GM12891 (cell line): ENCODE measurements at regions not wholly inside any gene's neighbourhood (a gene's known extent, or its start where the extent isn't known, plus 50 kb on each side); places are given as distances from the start of the nearest gene placed in this dataset.

Experiments used
- DNase-seq: peaks from one replicate; pipeline ENCODE4 v3.0.0; 2011; ENCODE audit warnings: low spot score; ENCODE audit not compliant: insufficient read length
- FAIRE-seq: peaks from 2 replicates; lab custom pipeline; 2011; peaks lifted over from hg19 to GRCh38; lab: Jason Lieb, UNC
- PAX5 ChIP-seq: IDR thresholded peaks from 2 replicates; pipeline ENCODE4 v1.6.1; 2011; ENCODE audit warnings: low read length, moderate library complexity, mild to moderate bottlenecking; ENCODE audit not compliant: insufficient read depth, severe bottlenecking
- POLR2A ChIP-seq: IDR thresholded peaks from 2 replicates; pipeline ENCODE4 v1.6.1; 2011; ENCODE audit warnings: low read depth, low read length, control low read depth
- POLR2AphosphoS5 ChIP-seq: IDR thresholded peaks from 2 replicates; pipeline ENCODE4 v1.6.1; 2011; ENCODE audit warnings: low read depth, low read length, control low read depth
- POU2F2 ChIP-seq: IDR thresholded peaks from 2 replicates; pipeline ENCODE4 v1.6.1; 2011; ENCODE audit warnings: low read depth, mild to moderate bottlenecking, control low read depth, low read length, moderate library complexity
- SPI1 ChIP-seq: IDR thresholded peaks from 2 replicates; pipeline ENCODE4 v1.6.1; 2011; ENCODE audit warnings: low read depth, low read length, control low read depth
- TAF1 ChIP-seq: IDR thresholded peaks from 2 replicates; pipeline ENCODE4 v1.6.1; 2011; ENCODE audit warnings: low read depth, low read length, control low read depth

- DNase-seq (no peak), FAIRE-seq (no peak)
- TF ChIP-seq TAF1, result no peak
- no peak for TF ChIP-seq PAX5
- no peak for TF ChIP-seq POLR2AphosphoS5
- TF ChIP-seq SPI1, result no peak
Measured at GRCh38 chr18:27577752-27578151, 392.6 kb upstream of the CHST9 start.

- FAIRE-seq, result no peak
- TF ChIP-seq POU2F2 (no peak), PAX5 (no peak), SPI1 (no peak), POLR2AphosphoS5 (no peak), POLR2A (no peak), TAF1 (no peak)
- DNase-seq, result no peak
Measured at GRCh38 chr18:27577265-27577664, 392.2 kb upstream of the CHST9 start.

DNA sequence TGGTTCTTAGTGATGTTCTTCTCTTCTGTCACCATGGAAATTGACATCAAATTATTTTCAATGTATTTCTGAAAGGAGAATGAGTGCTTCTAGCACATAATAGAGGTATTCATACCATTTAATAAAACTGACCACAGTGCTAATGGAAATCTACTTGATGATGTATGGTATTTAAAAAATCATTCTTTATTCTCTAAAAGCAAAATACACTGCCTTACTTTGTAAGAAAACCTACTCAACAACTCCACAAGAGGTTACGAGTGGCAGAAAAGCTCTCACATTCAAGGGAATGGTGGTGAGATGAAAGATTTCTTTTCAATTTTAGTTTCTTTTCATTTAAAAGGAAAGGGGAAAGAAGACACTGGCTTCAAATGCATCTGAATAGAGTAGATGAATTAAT lies 382.3 kb upstream of the CHST9 start:
- DNase-seq (no peak), FAIRE-seq (no peak)
- TF ChIP-seq TAF1 (no peak), PAX5 (no peak), POLR2AphosphoS5 (no peak), POLR2A (no peak), POU2F2 (no peak), SPI1 (no peak)

DNA sequence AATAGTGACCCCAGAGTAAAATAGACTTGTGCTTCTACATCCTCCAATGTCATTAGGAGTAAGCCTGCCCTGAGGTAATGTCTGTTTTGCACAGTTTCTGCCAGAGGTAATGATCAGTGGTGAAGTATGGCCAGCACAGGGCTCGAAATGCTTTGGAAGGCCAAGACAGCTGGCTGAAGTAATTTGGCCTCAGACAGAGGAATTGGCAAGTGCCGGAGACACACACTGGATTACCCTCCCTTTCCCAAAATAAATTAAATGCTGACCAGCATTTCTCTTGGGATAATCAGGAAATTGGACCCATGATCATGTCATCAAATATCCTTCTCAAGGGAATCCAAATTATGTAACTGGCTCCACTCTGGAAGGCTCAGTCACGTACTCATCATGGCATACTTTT lies 379.0 kb upstream of the CHST9 start:
- FAIRE-seq, result no peak

DNA sequence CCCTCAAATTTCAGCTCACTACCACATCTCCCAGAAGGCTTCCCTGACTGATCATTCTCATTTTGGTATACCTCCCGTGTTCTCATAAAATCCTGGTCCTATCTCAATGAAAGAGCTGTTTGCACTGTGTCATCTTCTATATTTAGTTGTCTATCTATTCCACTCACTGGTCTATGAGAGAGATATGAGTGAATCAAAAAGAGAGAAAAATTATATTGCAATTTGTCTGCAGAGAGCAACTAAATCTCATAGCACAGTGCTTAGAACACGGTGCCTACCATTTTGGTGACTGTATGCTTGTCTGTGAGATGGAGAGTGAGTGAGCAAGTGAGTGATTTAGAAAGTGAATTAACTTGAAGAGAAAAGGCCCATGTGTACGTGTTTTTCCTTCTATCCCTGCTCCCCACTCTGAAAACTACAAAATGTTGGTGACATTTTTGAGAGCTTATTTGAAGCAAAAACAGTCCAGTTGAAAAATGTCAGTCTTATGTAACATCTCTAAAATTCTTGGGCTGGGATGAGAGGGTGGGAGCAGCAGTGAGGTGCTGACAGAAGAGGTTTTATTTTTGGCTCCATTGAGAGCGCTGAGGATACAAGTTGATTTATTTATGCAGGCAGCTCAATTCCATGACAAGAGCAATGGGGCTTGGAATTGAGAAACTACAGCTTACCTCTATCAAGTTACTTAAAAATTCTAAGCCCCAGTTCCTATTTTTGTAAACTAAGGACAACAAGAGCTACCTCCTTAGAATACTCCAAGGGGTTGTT lies 373.5 kb upstream of the CHST9 start:
- FAIRE-seq (no peak), DNase-seq (no peak)

More for the DNA sequence above, 379.0 kb upstream of the CHST9 start:
- DNase-seq, result no peak
- TF ChIP-seq POU2F2, result no peak
- TF ChIP-seq POLR2AphosphoS5, result no peak
- no peak for TF ChIP-seq TAF1
- no peak for TF ChIP-seq SPI1
- TF ChIP-seq PAX5, result no peak
- TF ChIP-seq POLR2A, result no peak

GRCh38 chr18:27556741-27557140 lies 371.6 kb upstream of the CHST9 start:
- DNase-seq (no peak), FAIRE-seq (no peak)
- TF ChIP-seq PAX5 (no peak), TAF1 (no peak), POU2F2 (no peak), POLR2A (no peak), POLR2AphosphoS5 (no peak), SPI1 (no peak)

More for the DNA sequence above, 373.5 kb upstream of the CHST9 start:
- TF ChIP-seq POLR2AphosphoS5 (no peak), PAX5 (no peak), POLR2A (no peak), SPI1 (no peak), TAF1 (no peak), POU2F2 (no peak)

DNA sequence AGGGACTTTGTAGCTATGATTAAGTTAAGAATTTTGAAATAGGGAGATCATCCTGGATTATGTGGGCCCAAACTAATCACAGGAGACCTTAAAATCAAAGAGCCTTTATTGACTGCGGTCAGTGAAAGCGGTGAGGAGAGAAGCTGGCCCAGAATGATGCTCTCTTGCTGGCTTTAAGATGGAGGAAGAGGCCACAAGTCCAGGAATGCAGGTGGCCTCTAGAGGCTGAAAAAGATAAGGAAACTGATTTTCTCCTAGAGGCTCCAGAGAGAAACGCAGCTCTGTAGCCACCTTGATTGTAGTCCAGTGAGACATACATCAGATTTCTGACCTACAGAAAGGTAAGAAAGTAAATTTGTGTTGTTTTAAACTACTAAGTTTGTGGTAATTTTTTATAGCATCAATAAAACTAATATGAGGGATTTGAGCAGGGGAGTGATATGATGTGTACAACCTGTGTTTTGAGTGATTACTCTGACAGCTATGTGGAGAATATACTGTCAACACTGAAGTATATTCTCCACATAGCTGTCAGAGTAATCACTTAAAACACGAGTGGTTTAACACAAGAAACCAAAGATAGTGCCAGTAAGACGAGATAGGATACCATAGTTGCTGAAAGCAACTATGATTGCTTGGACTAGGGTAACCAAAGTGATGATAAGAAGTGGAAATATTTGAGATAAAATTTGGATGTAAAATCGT lies 364.4 kb upstream of the CHST9 start:
- no peak for DNase-seq
- TF ChIP-seq POLR2AphosphoS5, result no peak
- no peak for TF ChIP-seq POLR2A
- TF ChIP-seq SPI1, result no peak
- TF ChIP-seq POU2F2, result no peak
- no peak for TF ChIP-seq PAX5
- no peak for FAIRE-seq

GRCh38 chr18:27546991-27547390 lies 361.9 kb upstream of the CHST9 start:
- no peak for TF ChIP-seq POLR2AphosphoS5
- no peak for TF ChIP-seq TAF1
- FAIRE-seq (no peak), DNase-seq (no peak)

- no peak for TF ChIP-seq POLR2AphosphoS5
- TF ChIP-seq TAF1, result no peak
- TF ChIP-seq POLR2A, result no peak
- no peak for TF ChIP-seq POU2F2
- TF ChIP-seq PAX5, result no peak
- no peak for TF ChIP-seq SPI1
- FAIRE-seq (no peak), DNase-seq (no peak)
Measured at GRCh38 chr18:27544206-27544605, 359.1 kb upstream of the CHST9 start.

DNA sequence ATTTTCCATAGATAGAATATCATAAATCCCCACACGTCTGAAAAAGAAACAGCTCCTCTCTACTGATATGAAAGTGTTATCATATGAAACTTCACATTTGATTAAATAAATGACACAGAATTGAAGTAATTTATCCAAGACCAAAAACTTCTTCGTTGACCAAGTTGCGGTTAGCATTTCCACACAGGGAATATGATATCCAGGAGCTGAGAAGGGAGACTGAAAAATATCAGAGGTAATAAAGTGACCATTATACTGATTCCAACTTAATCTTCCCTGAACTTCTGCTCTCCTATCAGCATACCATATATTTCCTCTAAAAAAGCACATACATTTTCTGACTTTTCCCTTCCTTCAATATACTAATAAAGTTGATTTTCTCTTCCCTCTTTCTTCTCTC lies 356.2 kb upstream of the CHST9 start:
- no peak for FAIRE-seq
- no peak for DNase-seq

More for the DNA sequence above, 356.2 kb upstream of the CHST9 start:
- TF ChIP-seq SPI1 (no peak), PAX5 (no peak), POLR2A (no peak), POLR2AphosphoS5 (no peak), POU2F2 (no peak), TAF1 (no peak)
